GM21367 (cell line): ENCODE measurements at regions not wholly inside any gene's neighbourhood (a gene's known extent, or its start where the extent isn't known, plus 50 kb on each side); places are given as distances from the start of the nearest gene placed in this dataset.
"Not testable (repeated sequence)": the region's sequence is repeated elsewhere in the genome, so short reads cannot be mapped to it uniquely, and the experiment has no call there.

ENCODE experiments used
- ATAC-seq: cut with Tn5 transposase; IDR thresholded peaks from one replicate; pipeline ENCODE4 v1.9.1; 2021; ENCODE audit not compliant: unreplicated experiment

GRCh38 chr3:88000853-88001252 is 58.0 kb downstream of the CGGBP1 start:
- no peak for ATAC-seq

GRCh38 chr3:87997966-87998365 is 60.8 kb downstream of the CGGBP1 start:
- no peak for ATAC-seq

DNA sequence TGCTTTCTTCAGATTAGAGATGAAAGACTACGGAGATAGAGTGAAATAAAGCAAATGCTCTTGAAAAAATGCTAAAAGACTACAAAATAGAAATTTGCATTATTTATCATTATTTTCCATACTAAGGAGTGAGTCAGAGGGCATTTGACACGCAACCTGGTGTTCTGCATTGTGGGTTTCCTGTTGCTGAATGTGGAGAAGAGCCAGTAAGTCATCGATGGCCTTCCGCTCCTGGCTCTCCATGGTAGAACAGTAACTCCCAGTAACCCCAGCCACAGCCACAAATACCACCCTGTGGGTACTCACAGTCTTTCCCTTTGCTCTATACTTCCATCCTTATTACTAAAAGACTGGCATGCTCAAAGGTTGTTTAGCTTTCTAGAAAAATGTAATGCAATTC is 61.5 kb downstream of the CGGBP1 start:
- peak; percentile 87 for ATAC-seq

DNA sequence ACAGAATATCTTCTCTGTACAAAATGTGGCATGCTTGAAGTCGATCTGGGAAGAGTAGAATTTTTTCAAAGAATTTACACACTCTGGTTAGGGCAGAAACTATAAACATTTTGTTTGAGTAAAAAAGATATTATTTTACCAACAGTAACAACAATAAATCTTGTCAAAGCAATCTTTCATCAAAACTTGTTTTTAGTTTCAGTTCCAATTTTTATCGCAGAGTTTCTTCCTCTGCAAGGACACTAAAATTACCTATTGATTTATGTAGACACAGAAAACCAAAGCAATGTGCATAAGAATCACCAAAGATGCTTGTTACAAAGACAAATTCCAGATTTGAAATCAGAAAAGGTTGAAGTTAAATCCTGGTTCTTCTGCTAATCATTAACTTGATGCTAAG is 61.9 kb downstream of the CGGBP1 start:
- ATAC-seq, result peak; percentile 27

DNA sequence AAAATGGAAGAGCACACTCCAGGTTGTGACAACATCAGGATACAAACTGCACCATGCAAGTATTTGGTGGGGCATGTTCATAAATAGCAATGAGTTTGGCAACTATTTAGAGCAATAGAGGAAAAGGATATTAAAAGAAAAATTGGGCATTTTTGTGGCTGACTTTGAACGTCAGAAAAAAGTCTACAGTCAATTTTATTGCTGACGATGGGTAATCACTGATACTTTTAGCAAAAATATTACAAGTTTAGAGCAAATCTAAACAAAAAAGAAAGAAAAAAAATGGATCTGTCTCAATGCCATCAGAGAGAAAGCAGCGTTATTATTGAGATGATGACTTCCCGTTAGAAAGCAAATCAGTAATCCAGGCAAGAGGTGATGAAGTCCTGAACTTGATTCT is 65.2 kb downstream of the CGGBP1 start:
- ATAC-seq, result no peak

GRCh38 chr3:87987952-87988351 is 70.9 kb downstream of the CGGBP1 start:
- no peak for ATAC-seq

GRCh38 chr3:87982421-87982820 is 76.4 kb downstream of the CGGBP1 start:
- no peak for ATAC-seq

GRCh38 chr3:87979527-87979926 is 79.3 kb downstream of the CGGBP1 start:
- no peak for ATAC-seq

DNA sequence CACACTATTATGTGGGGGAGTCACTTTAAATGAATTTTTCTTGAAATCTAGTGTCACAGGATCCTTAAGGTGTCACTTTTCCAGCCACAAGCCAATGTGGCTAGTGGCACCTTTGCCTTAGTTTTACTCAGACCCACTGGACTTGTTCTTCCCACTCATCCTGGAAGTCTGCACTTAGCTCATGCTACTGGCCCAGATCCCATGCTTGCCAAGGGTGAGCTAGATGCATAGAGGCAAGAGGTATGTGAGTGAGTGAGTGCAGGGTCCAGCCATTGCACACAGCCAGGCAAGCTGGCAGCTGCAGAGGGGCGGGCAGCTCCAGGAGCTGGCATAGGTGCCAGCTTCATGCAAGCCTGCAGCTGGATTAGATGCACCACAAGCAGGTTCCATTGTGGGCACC is 81.0 kb downstream of the CGGBP1 start:
- no peak for ATAC-seq

GRCh38 chr3:87975716-87976115 is 83.1 kb downstream of the CGGBP1 start:
- ATAC-seq, result no peak

- ATAC-seq, result no peak
Observed at GRCh38 chr3:87973906-87974305, 84.9 kb downstream of the CGGBP1 start.

DNA sequence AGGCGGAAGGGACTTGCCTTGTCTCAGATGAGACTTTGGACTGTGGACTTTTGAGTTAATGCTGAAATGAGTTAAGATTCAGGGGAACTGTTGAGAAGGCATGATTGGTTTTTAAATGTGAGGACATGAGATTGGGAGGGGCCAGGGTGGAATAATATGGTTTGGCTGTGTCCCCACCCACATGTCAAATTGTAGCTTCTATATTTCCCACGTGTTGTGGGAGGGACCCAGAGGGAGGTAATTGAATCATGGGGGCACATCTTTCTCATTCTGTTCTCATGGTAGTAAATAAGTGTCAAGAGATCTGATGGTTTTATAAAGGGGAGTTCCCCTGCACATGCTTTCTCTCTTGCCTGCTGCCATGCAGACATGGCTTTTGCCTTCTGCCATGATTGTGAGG is 89.2 kb downstream of the CGGBP1 start:
- no peak for ATAC-seq

DNA sequence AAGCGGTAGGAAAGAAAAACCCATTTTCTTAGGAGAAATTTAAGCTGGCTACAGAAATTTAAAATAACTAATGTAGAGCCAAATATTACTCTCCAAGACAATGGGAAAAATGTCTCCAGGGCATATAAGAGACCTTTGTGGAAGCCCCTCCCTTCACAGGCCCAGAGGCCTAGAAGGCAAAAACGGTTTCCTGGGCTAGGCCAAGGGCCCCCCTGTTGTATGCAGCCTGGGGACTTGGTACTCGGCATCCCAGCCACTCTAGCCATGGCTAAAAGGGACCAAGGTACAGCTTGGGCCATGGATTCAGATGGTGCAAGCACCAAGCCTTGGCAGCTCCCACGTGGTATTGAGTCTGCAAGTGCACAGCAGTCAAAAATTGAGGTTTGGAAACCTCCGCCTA is 90.1 kb downstream of the CGGBP1 start:
- no peak for ATAC-seq

DNA sequence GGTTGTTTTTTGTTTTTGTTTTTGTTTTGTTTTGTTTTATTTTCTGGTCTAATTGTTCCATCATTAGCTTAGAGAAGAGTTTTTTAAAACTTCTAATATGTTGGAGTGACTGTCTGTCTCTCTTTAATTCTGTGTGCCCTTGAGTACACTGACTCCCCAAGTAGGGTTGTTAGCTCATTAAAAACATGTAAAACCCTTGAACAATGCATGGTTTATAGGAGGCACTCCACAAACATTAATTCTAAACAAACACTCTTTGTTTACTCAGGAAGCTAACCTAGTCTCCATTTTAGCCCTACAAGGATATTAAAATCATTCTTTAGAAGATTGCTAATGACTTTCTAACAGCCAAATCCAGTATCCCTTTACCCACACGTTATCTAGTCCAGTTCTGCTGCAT is 100.5 kb downstream of the CGGBP1 start:
- ATAC-seq, result no peak

DNA sequence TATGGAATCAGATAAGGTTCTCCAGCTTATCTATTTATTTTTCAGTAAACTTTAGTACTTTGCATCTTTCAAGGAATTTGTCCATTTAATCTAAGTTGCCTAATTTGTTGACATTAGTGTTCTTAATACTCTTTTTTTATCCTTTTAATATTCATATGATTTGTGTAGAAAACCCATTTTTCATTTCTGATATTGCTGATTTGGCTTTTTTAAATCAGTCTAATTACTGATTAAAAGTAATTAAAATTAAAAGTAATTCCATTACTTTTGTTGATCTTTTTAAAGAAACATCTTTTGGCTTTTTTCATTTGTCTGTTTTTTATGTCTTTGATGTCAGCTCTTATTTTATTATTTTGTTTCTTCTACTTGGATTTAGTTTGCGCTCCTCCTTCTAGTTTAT is 101.2 kb downstream of the CGGBP1 start:
- no peak for ATAC-seq

DNA sequence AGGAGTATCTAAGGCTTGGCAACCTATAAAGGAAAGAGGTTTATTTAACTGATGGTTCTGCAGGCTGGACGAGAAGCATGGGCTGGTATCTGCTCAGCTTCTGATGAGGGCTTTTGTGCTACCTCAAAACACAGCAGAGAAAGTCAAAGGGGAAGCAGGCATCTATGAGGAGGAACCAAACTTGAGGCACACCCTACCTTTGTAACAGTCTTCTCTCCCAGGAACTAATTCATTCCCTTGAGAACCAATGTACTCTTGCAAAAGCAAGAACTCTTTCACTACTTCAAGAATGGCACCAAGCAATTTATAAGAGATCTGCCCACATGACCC is 109.0 kb downstream of the CGGBP1 start:
- ATAC-seq, result peak; percentile 53

- ATAC-seq, result peak; percentile 84
Observed at GRCh38 chr3:87949189-87949878, 109.5 kb downstream of the CGGBP1 start.

GRCh38 chr3:87946007-87946406 is 112.8 kb downstream of the CGGBP1 start:
- ATAC-seq, result not testable (repeated sequence)

GRCh38 chr3:87942256-87942655 is 116.5 kb downstream of the CGGBP1 start:
- not testable (repeated sequence) for ATAC-seq

DNA sequence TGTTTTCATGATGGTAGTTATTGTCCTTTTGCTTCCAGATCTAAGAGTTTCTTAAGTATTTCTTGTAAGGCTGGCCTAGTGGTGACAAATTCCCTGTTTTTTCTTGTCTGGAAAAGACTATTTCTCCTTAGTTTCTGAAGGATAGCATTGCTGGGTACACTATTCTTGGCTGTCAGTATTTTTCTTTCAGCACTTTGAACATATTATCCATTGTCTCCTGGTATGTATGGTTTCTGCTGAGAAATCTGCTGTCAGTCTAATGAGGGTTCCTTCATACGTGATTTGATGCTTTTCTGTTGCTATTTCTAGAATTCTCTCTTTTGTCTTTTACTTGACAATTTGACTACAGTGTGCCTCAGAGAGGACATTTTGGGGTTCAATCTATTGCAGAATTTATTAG is 134.3 kb downstream of the CGGBP1 start:
- no peak for ATAC-seq

DNA sequence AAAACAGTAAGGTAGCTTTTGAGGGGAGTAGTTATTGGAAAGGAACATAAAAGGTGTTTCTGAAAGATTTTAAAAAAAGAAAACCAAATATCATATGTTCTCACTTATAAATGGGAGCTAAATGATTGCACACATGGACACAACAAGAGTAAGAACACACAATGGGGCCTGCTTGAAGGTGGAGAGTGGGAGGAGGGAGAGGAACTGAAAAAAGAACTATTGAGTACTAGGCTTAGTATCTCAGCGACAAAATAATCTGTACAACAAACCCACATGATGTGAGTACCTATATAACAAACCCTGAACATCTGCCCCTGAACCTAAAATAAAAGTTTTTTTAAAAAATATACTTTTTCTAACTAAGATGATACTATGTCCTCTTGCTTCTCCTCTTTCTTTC is 138.3 kb downstream of the CGGBP1 start:
- ATAC-seq, result no peak

DNA sequence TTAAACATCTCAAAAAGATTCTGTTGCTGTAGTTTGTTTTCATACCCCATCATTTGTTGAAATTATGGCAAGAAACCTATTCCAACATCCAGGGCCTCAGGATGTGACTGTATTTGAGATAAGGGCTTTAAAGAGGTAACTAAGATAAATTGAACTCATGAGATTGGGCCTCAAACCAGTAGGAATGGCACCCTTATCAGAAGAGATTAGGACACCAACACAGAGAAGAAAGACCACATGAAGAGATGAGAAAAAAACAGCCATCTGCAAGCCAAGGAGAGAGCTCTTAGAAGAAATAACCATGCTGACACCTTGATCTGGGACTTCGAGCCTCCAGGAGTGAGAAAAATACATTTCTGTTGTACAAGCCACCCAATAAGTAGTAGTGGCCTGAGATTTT is 157.7 kb downstream of the CGGBP1 start:
- ATAC-seq, result no peak

GRCh38 chr3:87900061-87900460 is 158.7 kb downstream of the CGGBP1 start:
- ATAC-seq, result peak; percentile 63

- no peak for ATAC-seq
Observed at GRCh38 chr3:87898971-87899370, 159.8 kb downstream of the CGGBP1 start.
